GM19455 (cell line): ENCODE measurements at regions not wholly inside any gene's neighbourhood (a gene's known extent, or its start where the extent isn't known, plus 50 kb on each side); places are given as distances from the start of the nearest gene placed in this dataset.
"Not testable (repeated sequence)": the region's sequence is repeated elsewhere in the genome, so short reads cannot be mapped to it uniquely, and the experiment has no call there.

Experiments
- ATAC-seq: cut with Tn5 transposase; IDR thresholded peaks from one replicate; pipeline ENCODE4 v1.9.1; 2021; ENCODE audit not compliant: unreplicated experiment

DNA sequence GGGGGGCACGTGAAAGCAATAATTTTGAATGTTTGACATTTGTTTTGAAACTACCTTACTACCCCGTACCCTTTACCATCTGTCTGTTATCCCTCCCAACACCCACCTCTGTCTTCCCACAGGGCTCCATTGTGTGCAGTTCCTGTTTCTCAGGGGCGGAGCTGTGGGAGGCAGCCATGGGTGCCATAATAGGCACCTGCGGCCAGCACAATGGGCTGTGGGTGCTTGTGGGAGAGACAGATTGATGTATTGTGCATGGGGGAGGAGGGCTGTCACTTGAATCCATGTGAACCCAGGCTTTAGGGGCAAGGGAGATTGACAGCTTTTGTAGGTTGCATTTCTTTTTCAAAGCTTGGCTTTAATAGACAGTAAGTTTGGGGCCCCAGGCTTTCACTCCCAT, 122.6 kb upstream of the CXorf66 start:
- no peak for ATAC-seq

DNA sequence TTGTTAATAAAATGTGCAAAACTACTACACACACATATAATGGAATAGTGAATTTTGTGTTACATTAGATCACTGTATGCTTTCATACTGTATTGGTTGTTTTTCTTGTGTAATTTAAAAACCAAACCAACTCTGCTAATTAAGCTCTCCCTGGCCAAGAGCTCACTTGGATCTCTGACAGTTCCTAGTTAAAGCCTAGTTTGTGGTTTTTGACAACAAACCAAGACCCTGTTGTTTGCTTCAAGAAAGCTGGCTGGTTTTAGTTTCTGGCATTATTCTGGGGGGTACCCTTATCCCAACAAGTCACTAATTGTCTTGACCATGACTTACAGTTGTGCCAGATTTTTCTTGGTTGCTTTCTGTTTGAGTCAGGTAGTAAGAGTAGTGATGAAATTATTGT, 121.4 kb upstream of the CXorf66 start:
- no peak for ATAC-seq

DNA sequence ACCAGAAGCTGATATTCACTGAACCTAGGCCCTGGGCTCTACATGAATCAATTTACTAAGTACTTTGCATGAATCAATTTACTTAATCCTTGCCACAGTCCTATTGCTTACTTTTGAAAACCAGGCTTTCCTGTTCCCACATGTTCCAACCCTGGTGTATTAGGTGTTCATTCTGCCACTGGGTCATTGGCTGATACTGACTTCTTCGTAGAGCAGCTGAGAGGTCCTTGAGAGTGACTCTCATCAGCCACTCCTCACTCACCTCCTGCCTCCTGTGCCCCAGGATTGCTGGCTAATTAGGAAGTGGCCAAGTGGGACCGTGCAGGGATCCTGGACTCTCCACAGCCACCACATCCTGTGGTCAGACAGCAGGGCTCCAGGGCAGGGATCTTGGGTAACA, 109.5 kb upstream of the CXorf66 start:
- not testable (repeated sequence) for ATAC-seq

DNA sequence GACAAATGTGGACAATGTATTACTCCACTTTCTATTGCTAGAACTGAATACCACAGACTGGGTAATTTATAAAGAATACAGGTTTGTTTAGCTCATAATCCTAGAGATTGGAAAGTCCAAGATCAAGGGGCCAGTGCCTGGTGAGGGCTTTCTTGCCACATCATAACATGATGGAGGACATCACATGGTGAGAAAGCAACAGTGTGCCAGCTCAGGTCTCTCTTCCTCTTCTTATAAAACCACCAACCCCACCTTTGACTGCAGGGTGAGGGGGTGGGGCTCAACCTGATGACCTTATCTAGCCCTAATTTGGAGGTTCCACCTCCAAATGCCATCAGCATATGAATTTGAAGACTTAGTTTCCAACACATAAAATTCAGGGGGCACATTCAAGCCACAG, 105.7 kb upstream of the CXorf66 start:
- no peak for ATAC-seq

DNA sequence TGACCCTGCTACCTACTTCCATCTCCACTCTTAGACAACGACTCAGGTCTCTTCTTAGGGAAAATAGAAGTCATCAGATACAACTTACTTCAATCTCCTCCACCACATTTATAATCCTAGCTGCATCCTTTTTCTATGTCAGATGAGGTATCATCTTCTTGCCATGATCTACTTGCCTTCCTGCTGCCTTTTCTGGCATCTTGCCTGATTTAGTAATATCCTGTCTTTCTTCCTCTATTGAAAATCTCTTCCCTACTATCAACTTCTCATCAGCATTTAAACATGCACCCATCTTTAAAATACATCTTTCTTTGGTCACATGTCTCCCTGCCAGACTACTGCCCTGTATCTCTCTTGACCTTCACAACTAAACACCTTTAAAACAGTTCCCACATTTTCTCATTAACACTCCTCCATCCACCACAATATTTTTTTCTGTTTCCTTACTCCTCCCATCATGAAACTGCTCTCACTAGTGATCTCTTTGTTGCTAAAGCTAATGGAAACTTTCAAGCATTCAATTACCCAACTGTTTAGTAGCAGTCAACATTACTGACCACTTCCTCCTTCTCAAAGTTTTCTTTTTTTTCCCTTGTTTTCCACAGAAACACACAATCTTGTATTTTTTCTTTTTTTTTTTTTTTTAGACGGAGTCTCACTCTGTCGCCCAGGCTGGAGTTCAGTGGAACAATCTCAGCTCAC, 100.8 kb upstream of the CXorf66 start:
- no peak for ATAC-seq

DNA sequence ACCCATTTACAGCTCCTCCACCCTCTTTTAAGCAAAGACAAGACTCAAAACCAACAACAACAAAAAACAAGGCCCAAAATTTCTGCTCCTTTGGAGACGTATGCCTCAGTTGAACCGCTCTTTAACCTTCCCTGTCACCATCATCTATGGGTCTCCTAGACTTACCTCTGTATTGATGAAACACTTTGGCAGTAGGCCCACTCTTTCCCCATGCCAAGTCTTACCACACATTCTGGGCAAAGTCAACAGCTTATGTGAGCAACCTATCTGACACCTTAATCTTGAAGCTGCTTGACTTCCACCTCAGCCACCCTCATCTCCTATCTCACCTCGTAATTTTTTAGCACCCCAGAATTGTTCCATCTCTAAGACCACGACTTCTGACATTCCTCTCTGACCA, 99.7 kb upstream of the CXorf66 start:
- no peak for ATAC-seq

DNA sequence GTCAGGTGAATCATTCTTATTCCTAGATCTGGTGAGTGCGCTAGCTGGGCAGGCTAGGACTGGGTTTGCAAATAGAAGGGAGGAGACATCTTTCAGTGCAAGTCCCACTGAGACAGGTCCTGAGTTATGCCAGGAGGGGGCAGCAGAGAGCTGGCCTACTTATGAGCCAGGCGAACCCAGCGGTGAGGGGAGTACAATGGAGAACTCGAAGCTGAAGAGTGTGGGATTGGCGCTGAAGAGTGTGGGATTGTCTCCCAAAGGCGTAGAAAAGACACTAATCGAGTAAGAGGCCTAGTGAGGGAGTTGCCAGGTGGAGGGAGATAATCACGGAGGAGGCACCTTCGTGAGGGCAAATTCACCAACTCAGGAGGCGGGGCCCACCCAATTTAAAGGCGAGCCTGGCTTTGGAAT, 91.7 kb upstream of the CXorf66 start:
- ATAC-seq: peak; percentile 97

DNA sequence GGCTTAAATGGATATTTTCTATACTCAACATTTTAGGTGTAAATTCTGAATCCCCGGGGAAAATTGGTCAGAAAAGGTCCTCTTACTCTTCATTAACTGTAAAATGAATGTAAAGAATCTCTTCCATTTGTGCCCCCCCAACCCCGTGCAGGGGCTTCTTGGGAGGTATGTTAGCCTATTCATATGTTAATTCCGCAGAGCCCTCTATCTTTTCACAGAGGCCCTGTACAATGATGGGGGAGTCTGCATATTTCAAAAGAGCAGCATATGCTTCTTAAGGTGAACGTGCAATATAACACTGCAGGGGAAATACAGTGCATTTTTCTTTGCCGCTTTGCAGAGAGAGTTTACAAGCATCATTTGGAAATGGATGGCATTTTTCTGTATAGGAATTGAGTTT, 88.5 kb upstream of the CXorf66 start:
- no peak for ATAC-seq

DNA sequence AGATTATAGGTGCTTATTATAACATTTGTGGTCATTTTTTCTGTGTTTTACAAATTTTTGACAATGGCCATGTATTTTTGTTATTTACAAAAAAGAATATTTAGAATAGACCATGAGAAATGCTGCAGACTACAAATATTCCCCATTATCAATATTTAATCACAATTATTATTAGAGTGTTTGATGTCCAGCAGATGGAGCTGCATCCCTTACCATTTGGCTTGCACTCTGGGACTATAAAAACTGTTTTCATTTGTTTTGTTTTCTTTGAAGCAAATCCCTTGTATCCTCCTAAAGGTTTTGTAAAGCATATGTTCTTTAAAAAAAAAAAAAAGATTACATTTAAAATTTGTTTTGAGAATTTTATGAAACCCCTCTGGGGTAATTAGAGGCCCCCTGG, 85.6 kb upstream of the CXorf66 start:
- ATAC-seq: no peak

DNA sequence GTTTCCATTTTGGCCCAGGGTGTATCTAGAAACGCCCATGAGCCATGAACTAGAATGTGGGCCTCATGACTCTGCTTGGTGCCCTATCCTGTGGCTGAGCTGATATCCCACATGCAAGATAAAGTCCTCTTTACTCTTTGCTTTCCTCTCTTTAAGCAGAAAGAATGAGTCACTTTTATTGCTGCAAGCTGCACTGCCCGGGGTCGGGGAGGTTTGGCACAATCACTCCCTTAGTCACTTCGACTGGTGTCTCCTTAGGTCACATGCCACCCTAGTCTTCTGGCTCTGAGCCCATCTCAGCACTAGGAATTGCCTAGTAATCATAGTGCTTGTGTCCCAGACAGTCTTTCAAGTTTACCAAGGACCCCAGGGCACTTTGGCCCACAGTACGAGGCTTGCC, 75.1 kb upstream of the CXorf66 start:
- ATAC-seq: no peak

DNA sequence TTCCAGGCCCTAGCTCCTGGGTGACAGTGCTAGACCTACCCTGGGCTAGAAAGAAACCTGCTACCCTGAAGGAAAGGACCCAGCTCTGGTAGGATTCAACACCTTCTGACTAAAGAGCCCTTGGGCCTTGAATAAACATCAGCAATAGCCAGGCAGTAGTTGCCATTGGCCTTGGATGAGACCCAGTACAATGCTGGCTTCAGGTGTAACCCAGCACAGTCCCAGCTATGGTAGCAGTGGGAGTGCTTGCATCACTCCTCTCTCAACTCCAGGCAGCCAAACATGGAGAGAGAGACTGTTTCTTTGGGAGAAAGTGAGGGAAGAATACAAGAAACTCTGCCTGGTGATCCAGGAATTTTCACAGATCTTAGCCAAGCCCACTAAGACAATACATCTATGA, 73.5 kb upstream of the CXorf66 start:
- ATAC-seq: no peak

DNA sequence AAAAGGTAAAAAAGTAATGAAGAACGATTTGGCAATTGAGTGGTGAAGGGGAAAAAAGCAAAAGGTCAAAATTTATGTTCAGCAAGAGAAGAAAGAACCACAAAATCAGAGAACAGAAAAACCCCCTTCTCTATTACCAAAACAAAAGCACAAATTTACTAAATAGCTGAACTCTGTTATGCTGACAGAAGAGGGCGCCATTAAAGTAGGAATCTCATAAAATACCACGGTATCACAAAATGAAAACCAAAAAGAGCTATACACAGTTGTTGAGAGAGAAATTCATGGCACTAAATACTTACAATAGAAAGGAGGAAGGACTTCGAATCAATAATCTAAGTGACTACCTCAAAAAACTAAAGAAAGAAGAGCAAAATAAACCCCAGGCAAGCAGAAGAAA, 69.6 kb upstream of the CXorf66 start:
- ATAC-seq: no peak

DNA sequence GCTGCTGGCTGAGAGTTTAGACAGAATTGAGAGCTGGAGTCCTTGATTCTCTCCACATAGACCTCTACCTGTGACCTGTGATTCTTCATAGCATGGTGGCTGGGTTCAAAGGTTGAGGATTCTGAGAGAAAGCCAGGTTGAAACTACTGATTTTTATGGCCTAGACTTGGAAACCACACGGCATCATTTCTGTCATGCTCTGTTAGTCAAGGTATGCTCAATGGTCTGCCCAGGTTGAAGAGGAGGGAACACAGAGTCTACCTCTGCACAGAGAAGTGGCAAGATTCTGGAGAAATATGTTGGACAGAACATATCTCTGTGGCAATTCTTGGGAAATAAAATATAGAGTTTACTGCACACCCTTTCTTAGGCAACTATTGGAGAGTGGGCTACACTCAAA, 57.2 kb upstream of the CXorf66 start:
- no peak for ATAC-seq

DNA sequence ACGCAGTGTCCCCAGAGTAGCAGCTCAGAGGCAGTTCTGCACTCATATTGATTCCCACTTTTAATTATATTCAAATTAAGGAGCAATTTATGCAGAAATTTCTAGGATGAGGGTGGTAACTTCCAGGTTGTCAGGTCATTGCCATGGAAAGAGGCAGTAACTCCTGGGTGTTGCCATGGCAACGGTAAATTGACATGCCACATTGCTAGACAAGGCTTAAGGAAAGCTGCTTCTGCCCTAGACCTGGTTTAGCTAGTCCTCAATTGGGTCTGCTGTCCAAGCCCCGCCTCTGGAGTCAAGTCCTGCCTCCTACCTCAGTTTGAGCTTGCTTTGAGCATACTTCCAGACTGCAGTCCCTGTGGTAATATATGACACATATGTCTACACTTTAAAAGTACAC, 53.8 kb upstream of the CXorf66 start:
- not testable (repeated sequence) for ATAC-seq
